Thyroid gland (tissue), 4 donors: ENCODE measurements at regions not wholly inside any gene's neighbourhood (a gene's known extent, or its start where the extent isn't known, plus 50 kb on each side); places are given as distances from the start of the nearest gene placed in this dataset.
A peak's percentile ranks its signal among the peaks of the same experiment; 100 is the strongest.

Experiments
- POLR2A ChIP-seq, 2 donors: fragments of 450-650 bp; IDR thresholded peaks; one replicate each; pipeline ENCODE4 v1.6.1; 2017; ENCODE audit warnings: antibody characterized with exemption in 2 of 2, mild to moderate bottlenecking in 2 of 2, moderate library complexity in 1 of 2
- TF ChIP-seq, protein P1 (sequence below), 6 experiments: fragments of 200-600 bp in 3 of 6; fragments of 450-650 bp in 3 of 6; sonication (generic) in 3 of 6; IDR thresholded peaks; one replicate each; pipeline ENCODE4 v1.5.1; 2016 to 2019; ENCODE audit warnings: antibody characterized with exemption in 6 of 6, mild to moderate bottlenecking in 2 of 6, inconsistent platforms in 1 of 6, moderate library complexity in 1 of 6

DNA sequence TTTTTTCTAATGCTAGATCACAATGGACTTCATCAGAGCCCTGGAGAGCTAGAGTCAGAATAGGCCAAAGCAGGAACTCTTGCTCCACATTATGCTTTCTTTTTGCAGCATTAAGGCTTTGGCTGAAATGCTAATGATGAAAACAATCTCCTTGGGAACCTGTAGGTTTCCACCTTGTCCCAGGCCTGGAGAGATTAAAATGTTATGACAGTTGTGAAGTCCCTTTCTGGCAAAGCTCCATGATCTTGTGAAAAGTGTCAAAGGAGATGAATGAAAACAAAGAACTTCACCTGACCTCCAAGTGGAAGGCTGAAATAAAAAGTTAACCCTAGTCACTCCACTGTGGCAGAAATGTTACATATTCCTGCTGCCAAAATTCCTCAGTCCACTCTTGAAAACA, 64.0 kb upstream of the LRRC1 start:
- TF ChIP-seq, protein P1, sequence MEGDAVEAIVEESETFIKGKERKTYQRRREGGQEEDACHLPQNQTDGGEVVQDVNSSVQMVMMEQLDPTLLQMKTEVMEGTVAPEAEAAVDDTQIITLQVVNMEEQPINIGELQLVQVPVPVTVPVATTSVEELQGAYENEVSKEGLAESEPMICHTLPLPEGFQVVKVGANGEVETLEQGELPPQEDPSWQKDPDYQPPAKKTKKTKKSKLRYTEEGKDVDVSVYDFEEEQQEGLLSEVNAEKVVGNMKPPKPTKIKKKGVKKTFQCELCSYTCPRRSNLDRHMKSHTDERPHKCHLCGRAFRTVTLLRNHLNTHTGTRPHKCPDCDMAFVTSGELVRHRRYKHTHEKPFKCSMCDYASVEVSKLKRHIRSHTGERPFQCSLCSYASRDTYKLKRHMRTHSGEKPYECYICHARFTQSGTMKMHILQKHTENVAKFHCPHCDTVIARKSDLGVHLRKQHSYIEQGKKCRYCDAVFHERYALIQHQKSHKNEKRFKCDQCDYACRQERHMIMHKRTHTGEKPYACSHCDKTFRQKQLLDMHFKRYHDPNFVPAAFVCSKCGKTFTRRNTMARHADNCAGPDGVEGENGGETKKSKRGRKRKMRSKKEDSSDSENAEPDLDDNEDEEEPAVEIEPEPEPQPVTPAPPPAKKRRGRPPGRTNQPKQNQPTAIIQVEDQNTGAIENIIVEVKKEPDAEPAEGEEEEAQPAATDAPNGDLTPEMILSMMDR (IDR thresholded peaks at IDR 0.05): peak in 1 of 6 experiments; percentile 17
- TF ChIP-seq POLR2A (IDR thresholded peaks at IDR 0.05): no peak
